CD4-positive, alpha-beta memory T cell (primary cell): ENCODE measurements at regions not wholly inside any gene's neighbourhood (a gene's known extent, or its start where the extent isn't known, plus 50 kb on each side); places are given as distances from the start of the nearest gene placed in this dataset.
A peak's percentile ranks its signal among the peaks of the same experiment; 100 is the strongest.

Experiments
- CTCF ChIA-PET: fragments of 350-600 bp; sonication (Branson Sonifier 250); formaldehyde crosslinking; loops from one replicate; lab custom pipeline; 2021; ENCODE audit warnings: inconsistent platforms; ENCODE audit not compliant: partially characterized antibody; lab: Charles Lee
- POLR2A ChIA-PET: fragments of 350-600 bp; sonication (Branson Sonifier 250); formaldehyde crosslinking; loops from one replicate; lab custom pipeline; 2021; ENCODE audit not compliant: partially characterized antibody; lab: Charles Lee
- DNase-seq, 5 donors: peaks; one replicate each; pipeline versions ENCODE4 v3.0.0 to v3.0.0-alpha.2; 2020 to 2022; ENCODE audit warnings: mixed read lengths in 1 of 5
- H3K27ac ChIP-seq: one replicate; pipeline ENCODE4 v1.7.0; 2013; ENCODE audit warnings: low read depth, low read length
- H3K27me3 ChIP-seq: 2 replicates; pipeline ENCODE4 v1.7.0; 2013; ENCODE audit warnings: mild to moderate bottlenecking, low read length, moderate library complexity; ENCODE audit not compliant: insufficient read depth
- H3K36me3 ChIP-seq: 2 replicates; pipeline ENCODE4 v1.7.0; 2013; ENCODE audit warnings: mild to moderate bottlenecking, low read length, moderate library complexity; ENCODE audit not compliant: insufficient read depth
- H3K4me1 ChIP-seq: 2 replicates; pipeline ENCODE4 v1.7.0; 2013; ENCODE audit warnings: mild to moderate bottlenecking, low read length, moderate library complexity; ENCODE audit not compliant: insufficient read depth
- H3K4me3 ChIP-seq, 2 donors: one replicate each; pipeline ENCODE4 v1.7.0; 2013; ENCODE audit warnings: low read length in 2 of 2, mild to moderate bottlenecking in 1 of 2
- H3K9me3 ChIP-seq, 2 donors: one replicate each; pipeline ENCODE4 v1.7.0; 2013; ENCODE audit warnings: low read length in 2 of 2, control low read depth in 1 of 2; ENCODE audit not compliant: control insufficient read depth in 1 of 2
- H3K27ac Mint-ChIP-seq, 7 donors: one replicate each; pipeline ENCODE4 v1.8.0; 2020 to 2021; ENCODE audit warnings: mixed read lengths in 7 of 7, mild to moderate bottlenecking in 6 of 7, inconsistent platforms in 3 of 7, moderate library complexity in 3 of 7
- H3K27me3 Mint-ChIP-seq, 2 donors: one replicate each; pipeline ENCODE4 v1.8.0; 2020 to 2021; ENCODE audit warnings: mixed read lengths in 2 of 2
- H3K36me3 Mint-ChIP-seq, 2 donors: one replicate each; pipeline ENCODE4 v1.8.0; 2020 to 2021; ENCODE audit warnings: mixed read lengths in 2 of 2, inconsistent platforms in 1 of 2, mild to moderate bottlenecking in 1 of 2
- H3K4me1 Mint-ChIP-seq, 4 donors: one replicate each; pipeline ENCODE4 v1.8.0; 2020 to 2021; ENCODE audit warnings: mixed read lengths in 4 of 4, mild to moderate bottlenecking in 1 of 4
- H3K4me3 Mint-ChIP-seq, 8 donors: one replicate each; pipeline ENCODE4 v1.8.0; 2020 to 2021; ENCODE audit warnings: mixed read lengths in 8 of 8, mild to moderate bottlenecking in 7 of 8, moderate library complexity in 6 of 8, inconsistent platforms in 3 of 8
- H3K9me3 Mint-ChIP-seq, 8 donors: one replicate each; pipeline ENCODE4 v1.8.0; 2020 to 2021; ENCODE audit warnings: mixed read lengths in 8 of 8, mild to moderate bottlenecking in 5 of 8, inconsistent platforms in 3 of 8, moderate library complexity in 1 of 8
- intact Hi-C: fragments of 100-400 bp; cut with micrococcal nuclease; formaldehyde crosslinking; loops from one replicate; pipeline ENCODE4 v1.15.1; 2023

DNA sequence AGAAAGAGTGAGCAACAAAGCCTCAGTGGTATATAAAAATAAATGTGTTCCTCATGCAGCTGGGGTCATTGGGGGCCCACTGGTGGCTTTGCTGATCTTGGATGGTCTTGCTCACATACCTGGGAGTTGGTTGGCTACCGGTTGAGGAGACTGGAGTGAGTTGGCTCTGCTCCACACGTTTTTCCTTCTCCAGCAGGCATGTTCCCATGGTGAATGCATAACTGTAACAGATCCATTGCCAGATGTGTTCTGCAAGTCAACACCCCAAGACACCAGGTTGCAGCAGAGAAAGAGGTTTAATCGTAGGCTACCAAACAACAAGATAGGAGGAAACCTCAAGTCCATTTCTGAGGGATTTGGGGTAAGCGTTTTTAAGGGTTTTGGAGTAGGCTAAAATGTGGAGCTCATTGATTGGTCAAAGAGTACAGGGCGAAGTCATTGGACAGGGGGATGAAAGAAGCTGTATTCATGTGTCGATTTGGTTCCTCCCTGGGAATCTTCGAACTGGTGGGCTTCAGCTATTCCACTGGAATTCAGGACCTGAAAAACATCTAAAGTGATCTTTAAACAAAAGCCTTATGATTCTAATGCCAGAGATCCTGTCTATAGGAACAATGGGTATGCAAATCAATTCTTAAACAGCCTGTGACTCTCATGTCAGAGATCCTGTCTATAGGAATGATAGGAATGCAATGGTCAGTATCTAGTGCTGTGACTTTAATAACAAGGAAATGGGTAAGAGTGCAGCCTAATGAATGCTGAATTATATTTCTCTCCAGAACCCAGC is 467.5 kb upstream of the C16orf82 start:
- intact Hi-C loops = loop anchor here (1.0 kb wide), 1 partner anchor 45 kb away; no protein-coding TSS in a partner anchor
- Histone ChIP-seq H3K4me1 (peaks cover 32% of the 10 kb centered on the region), H3K36me3 (no peaks in the 10 kb centered on the region), H3K27ac (peak overlapping the region; percentile 34), H3K9me3 (no peaks in the 10 kb centered on the region), H3K4me3 (no peak overlapping the region), H3K27me3 (no peaks in the 10 kb centered on the region)
- Mint-ChIP-seq H3K4me1 (peaks cover 6 to 48% (median 23%) of the 10 kb centered on the region in 4 donors), H3K36me3 (no peaks in the 10 kb centered on the region), H3K27me3 (no peaks in the 10 kb centered on the region), H3K9me3 (no peaks in the 10 kb centered on the region), H3K4me3 (peak overlapping the region in 1 of 8 donors; percentile 33), H3K27ac (peak overlapping the region in 6 of 7 donors; percentile 38 to 89 (median 78))
- DNase-seq = no peak
- ChIA-PET POLR2A (no interaction called here), CTCF (no interaction called here)

DNA sequence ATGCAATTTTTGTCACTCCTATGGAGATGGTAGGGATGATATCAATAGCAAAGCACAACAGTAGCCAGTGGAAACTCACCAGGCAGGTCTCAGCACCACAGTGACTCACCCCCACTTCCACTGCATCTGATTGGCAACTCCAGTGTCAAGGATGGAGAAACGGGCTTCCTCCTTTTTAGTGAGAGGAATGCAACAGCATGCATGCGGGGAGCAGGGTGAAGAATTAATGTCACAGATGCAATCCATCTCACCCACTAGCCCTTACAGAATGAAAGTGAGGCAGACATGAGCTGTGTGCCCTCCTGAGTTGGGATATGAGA is 467.0 kb upstream of the C16orf82 start:
- Histone ChIP-seq H3K27me3 (no peaks in the 10 kb centered on the region), H3K4me1 (peaks cover 32% of the 10 kb centered on the region), H3K36me3 (no peaks in the 10 kb centered on the region), H3K9me3 (no peaks in the 10 kb centered on the region), H3K27ac (no peak overlapping the region), H3K4me3 (no peak overlapping the region)
- peak overlapping the region in 5 of 7 donors; percentile 19 to 65 (median 37) for H3K27ac Mint-ChIP-seq
- intact Hi-C loops = loop anchor here (1.0 kb wide), 1 partner anchor 45 kb away; no protein-coding TSS in a partner anchor
- peak overlapping the region in 1 of 8 donors; percentile 38 for H3K4me3 Mint-ChIP-seq
- no peaks in the 10 kb centered on the region for H3K36me3 Mint-ChIP-seq
- H3K9me3 Mint-ChIP-seq = no peaks in the 10 kb centered on the region
- no peak for DNase-seq
- POLR2A ChIA-PET = no interaction called here
- CTCF ChIA-PET = no interaction called here
- H3K27me3 Mint-ChIP-seq = no peaks in the 10 kb centered on the region
- peaks cover 4 to 44% (median 23%) of the 10 kb centered on the region in 4 donors for H3K4me1 Mint-ChIP-seq

DNA sequence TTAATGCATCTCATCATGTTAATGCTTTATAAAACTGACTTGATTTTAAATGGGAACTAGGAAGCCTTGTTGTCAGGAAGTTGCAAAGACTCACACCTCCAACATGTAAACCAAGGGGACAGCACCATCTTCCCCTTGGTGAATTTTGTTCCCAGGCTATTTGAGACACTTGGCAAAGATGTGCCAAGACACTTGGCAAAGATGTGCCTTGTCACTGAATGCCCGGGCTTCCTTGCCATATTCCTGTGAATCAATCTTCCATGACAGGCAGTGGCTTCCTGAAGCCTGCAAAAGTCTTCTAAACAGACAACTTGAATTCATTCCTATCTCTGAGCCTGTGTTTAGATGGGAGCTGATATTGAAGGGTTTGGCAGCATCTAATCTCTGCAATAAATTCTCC is 465.4 kb upstream of the C16orf82 start:
- H3K4me3 Mint-ChIP-seq = peak overlapping the region in 1 of 8 donors; percentile 20
- Histone ChIP-seq H3K36me3 (no peaks in the 10 kb centered on the region), H3K4me1 (peaks cover 32% of the 10 kb centered on the region), H3K27ac (no peak overlapping the region), H3K4me3 (no peak overlapping the region), H3K9me3 (no peaks in the 10 kb centered on the region), H3K27me3 (no peaks in the 10 kb centered on the region)
- H3K4me1 Mint-ChIP-seq = peaks cover 4 to 48% (median 23%) of the 10 kb centered on the region in 4 donors
- ChIA-PET POLR2A (no interaction called here), CTCF (no interaction called here)
- H3K27ac Mint-ChIP-seq = peak overlapping the region in 1 of 7 donors; percentile 25
- DNase-seq = no peak
- intact Hi-C loops = no loop called here
- no peaks in the 10 kb centered on the region for H3K9me3 Mint-ChIP-seq
- H3K27me3 Mint-ChIP-seq = peaks cover 0 to 2% of the 10 kb centered on the region in 2 donors
- no peaks in the 10 kb centered on the region for H3K36me3 Mint-ChIP-seq

DNA sequence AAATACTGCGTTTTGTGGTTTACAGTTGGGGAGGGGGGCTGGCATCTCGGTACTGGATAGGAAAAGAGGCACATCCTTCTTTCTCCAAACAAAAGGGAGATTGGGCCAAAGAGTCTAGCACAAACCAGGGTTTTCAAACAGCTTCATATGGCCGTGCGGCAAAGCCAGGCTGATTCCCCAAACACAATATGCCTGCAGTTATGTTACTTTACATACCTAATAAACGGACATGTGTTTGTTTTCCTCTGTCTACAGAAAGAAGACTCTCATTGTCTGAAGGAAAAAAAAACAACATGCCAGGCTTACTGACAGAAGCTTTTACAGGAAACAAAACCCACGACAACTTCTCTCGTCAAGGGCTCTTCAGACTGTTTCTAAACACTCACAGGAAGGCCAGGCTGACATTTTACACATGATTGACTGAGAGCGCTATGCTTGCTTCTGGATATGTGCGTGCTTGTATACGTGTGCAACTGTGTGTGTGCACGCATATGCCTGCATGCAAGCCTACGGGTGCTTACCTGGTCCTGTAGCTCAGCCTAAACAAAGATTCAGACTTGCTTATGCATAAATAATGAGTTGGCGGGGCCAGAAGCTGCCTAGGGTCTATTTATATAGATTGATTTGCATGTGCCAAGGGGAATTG is 461.0 kb upstream of the C16orf82 start:
- Mint-ChIP-seq H3K4me3 (no peak overlapping the region), H3K27ac (peak overlapping the region in 2 of 7 donors; percentile 27 to 35), H3K36me3 (no peaks in the 10 kb centered on the region), H3K27me3 (peaks cover under 1 to 4% of the 10 kb centered on the region in 2 donors), H3K9me3 (no peaks in the 10 kb centered on the region), H3K4me1 (peaks cover 0 to 18% (median 6%) of the 10 kb centered on the region in 4 donors)
- Histone ChIP-seq H3K4me1 (peaks cover 9% of the 10 kb centered on the region), H3K36me3 (no peaks in the 10 kb centered on the region), H3K27me3 (no peaks in the 10 kb centered on the region), H3K27ac (no peak overlapping the region), H3K9me3 (no peaks in the 10 kb centered on the region), H3K4me3 (no peak overlapping the region)
- ChIA-PET CTCF (no interaction called here), POLR2A (no interaction called here)
- intact Hi-C loops = no loop called here
- DNase-seq = no peak

DNA sequence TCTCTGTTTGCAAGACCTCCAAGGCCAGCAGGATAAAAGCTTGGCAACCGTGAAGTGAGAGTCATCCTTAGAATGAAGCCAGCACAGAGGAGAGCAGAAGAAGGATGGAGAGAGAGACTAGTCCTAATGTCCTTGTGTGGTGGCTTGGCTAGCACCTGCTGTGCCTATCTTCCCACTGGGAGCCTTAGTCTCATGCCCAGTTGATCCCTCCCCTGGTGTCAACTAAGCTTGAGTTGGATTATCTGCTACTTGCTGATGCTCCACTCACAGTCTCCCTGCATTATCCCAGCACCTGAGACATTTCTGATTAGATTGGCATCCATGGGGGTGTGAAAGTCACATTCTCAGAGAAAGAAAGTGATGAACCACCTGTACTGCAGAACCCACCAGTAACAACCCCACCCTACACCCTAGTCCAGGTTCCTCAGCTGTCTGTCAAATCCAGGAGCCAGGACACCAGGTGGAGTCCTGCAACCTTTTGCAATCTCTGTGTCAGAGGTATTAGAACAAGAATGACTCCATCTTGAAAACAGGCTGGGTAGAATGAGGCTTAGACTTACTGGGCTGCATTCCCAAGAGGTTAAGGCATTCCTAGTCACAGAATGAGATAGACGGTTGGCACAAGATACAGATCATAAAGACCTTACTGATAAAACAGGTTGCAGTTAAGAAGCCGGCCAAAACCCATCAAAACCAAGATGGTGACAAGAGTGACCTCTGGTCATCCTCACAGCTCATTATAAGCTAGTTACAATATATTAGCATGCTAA is 460.2 kb upstream of the C16orf82 start:
- ChIA-PET CTCF (no interaction called here), POLR2A (no interaction called here)
- Histone ChIP-seq H3K9me3 (no peaks in the 10 kb centered on the region), H3K4me1 (peaks cover under 1% of the 10 kb centered on the region), H3K27me3 (no peaks in the 10 kb centered on the region), H3K4me3 (no peak overlapping the region), H3K27ac (no peak overlapping the region), H3K36me3 (no peaks in the 10 kb centered on the region)
- H3K4me3 Mint-ChIP-seq = no peak overlapping the region
- no peaks in the 10 kb centered on the region for H3K36me3 Mint-ChIP-seq
- peaks cover 0 to 3% (median 0%) of the 10 kb centered on the region in 8 donors for H3K9me3 Mint-ChIP-seq
- DNase-seq = no peak
- H3K27ac Mint-ChIP-seq = peak overlapping the region in 2 of 7 donors; percentile 27 to 35
- peaks cover 0 to 16% (median 1%) of the 10 kb centered on the region in 4 donors for H3K4me1 Mint-ChIP-seq
- intact Hi-C loops = no loop called here
- H3K27me3 Mint-ChIP-seq = peaks cover 3 to 4% of the 10 kb centered on the region in 2 donors

DNA sequence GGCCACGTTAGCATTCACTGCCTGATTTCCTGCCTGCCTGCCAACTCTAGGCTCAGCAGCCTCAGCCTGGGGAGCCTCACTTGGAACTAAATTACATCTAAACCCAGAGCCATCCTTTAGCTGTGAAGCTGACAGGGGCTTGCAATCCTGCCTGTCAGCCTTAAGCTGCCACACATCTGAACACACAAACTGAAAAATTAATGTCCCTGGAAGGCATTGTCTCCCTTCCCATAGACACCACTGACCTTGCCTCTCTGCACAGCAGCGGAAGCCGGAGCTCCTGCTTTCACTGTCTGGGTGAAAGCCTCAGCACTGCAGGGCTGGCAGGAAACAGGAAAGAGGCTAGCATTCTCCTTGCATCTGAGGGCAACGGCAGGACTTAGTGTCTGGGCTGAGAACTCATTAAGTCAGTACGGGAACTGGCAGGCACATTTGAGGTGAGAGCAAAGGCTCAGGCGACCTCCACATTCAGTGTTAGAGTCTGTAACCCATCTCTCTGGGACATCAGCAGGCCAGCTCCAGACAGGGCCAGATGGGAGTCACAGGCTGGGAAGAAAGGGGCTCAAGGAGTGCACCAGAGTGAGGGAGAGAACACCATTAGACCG is 452.4 kb upstream of the C16orf82 start:
- H3K9me3 Mint-ChIP-seq = peaks cover 0 to 8% (median 0%) of the 10 kb centered on the region in 8 donors
- no peaks in the 10 kb centered on the region for H3K36me3 Mint-ChIP-seq
- ChIA-PET POLR2A (no interaction called here), CTCF (no interaction called here)
- peak in 1 of 5 donors; percentile 11 for DNase-seq
- H3K4me1 Mint-ChIP-seq = peaks cover 6 to 16% (median 8%) of the 10 kb centered on the region in 4 donors
- intact Hi-C loops = no loop called here
- H3K4me1 ChIP-seq = peaks cover 7% of the 10 kb centered on the region
- H3K27ac Mint-ChIP-seq = peak overlapping the region in 5 of 7 donors; percentile 24 to 94 (median 72)
- peak overlapping the region in 5 of 8 donors; percentile 28 to 67 (median 36) for H3K4me3 Mint-ChIP-seq
- no peaks in the 10 kb centered on the region for H3K9me3 ChIP-seq
- peaks cover 2 to 5% of the 10 kb centered on the region in 2 donors for H3K27me3 Mint-ChIP-seq
- no peak overlapping the region for H3K4me3 ChIP-seq
- H3K27me3 ChIP-seq = no peaks in the 10 kb centered on the region
- no peak overlapping the region for H3K27ac ChIP-seq
- H3K36me3 ChIP-seq = no peaks in the 10 kb centered on the region
